ENCODE measurements at regions not wholly inside any gene's neighbourhood (a gene's known extent, or its start where the extent isn't known, plus 50 kb on each side); places are given as distances from the start of the nearest gene placed in this dataset.

DNA sequence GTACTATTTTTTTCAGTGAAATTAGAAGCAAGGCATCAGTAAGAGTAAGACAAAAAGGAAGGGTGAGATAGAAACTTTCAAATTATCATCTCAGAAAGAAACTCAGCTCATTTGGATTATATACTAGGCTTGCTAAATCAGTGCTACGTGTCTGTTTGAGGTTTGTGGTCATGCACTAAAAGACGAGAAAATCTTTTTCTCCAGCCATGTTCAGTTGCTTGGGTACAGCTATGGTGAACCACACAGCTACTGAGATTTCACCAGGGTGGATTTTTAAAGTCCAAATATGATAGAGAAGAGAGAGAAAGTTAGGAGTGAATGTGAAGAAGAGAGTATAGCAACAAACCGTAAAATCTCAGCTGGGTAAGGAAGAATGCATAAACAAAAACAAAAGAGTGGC is 161.6 kb downstream of the PTH2R start:
- Histone ChIP-seq H3K27me3 (ENCODE audit: control insufficient read depth in 1 of 2, insufficient read depth in 2 of 2, low read length in 1 of 2) (no peaks in the 10 kb centered on the region), H3K4me1 (ENCODE audit: control insufficient read depth in 1 of 2, insufficient read depth in 2 of 2, low read length in 2 of 2) (no peaks in the 10 kb centered on the region), H3K36me3 (ENCODE audit: control insufficient read depth in 1 of 2, insufficient read depth in 2 of 2, low read length in 1 of 2) (no peaks in the 10 kb centered on the region), H3K27ac (ENCODE audit: low read depth in 1 of 2, low read length in 2 of 2) (no peak overlapping the region), H3K4me3 (ENCODE audit: low read length in 2 of 2) (no peak overlapping the region), H3K9me3 (ENCODE audit: control insufficient read depth, low read length) (no peaks in the 10 kb centered on the region)
- 76 to 78% methylated on average over 3 of the region's 3 CpGs for WGBS, 2 donors
- ATAC-seq (ENCODE audit: low FRiP score) (no peak), DNase-seq (no peak)
- intact Hi-C loops (cut with DNase I): no loop called here

GRCh38 chr2:208570066-208570465 is 163.5 kb downstream of the PTH2R start:
- H3K4me1 ChIP-seq (ENCODE audit: control insufficient read depth in 1 of 2, insufficient read depth in 2 of 2, low read length in 2 of 2): no peaks in the 10 kb centered on the region
- no peaks in the 10 kb centered on the region for H3K27me3 ChIP-seq (ENCODE audit: control insufficient read depth in 1 of 2, insufficient read depth in 2 of 2, low read length in 1 of 2)
- H3K27ac ChIP-seq (ENCODE audit: low read depth in 1 of 2, low read length in 2 of 2): no peak overlapping the region
- intact Hi-C loops (cut with DNase I): no loop called here
- H3K36me3 ChIP-seq (ENCODE audit: control insufficient read depth in 1 of 2, insufficient read depth in 2 of 2, low read length in 1 of 2): no peaks in the 10 kb centered on the region
- WGBS, 2 donors: 82 to 89% methylated on average over 5 of the region's 5 CpGs
- no peaks in the 10 kb centered on the region for H3K9me3 ChIP-seq (ENCODE audit: control insufficient read depth, low read length)
- DNase-seq (no peak), ATAC-seq (ENCODE audit: low FRiP score) (no peak)
- H3K4me3 ChIP-seq (ENCODE audit: low read length in 2 of 2): no peak overlapping the region

DNA sequence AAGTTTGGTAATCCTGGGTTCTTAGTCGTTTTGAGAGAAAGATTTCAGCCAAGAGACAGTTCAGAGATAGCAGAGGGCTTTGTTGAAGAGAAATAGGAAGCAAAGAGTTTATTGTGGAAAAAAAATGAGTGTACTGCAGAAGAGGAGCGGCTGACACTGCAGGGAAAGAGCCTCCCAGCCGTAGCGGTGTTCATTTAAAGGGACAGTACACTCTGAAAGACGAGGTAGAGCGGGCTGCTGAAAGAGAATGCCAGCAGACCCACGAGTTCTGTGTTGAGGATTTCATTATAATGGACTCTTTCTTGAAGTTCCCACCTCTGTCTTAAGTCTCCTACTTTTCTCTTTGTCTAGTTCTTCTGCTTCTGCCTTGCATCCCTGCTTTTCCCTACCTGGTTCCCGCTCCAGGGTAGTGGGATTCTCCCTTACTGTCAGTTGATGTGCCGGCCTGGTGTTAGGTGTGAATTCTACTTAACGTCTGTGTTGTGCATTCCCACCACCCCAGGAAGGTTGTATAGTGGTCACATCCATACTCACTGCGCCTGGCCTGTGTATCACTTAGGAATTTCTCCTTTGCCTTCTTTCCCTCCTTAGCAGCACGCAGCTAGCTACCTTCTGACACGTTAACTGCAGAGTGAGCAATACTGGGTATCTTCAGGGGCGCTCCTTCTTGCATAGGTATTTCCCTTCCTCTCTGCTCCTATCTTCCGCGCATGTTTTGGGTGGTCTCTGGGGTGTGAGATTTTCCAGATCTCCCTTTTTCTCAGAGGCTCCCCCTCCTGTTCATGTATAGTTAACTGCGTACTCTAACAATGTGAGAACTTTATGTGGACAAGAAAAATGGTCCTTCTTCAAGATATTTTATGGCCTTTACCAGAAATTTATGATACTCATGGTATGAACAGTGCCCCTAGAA is 164.5 kb downstream of the PTH2R start:
- H3K27me3 ChIP-seq (ENCODE audit: control insufficient read depth in 1 of 2, insufficient read depth in 2 of 2, low read length in 1 of 2): no peaks in the 10 kb centered on the region
- no peak for DNase-seq
- no peaks in the 10 kb centered on the region for H3K9me3 ChIP-seq (ENCODE audit: control insufficient read depth, low read length)
- WGBS, 2 donors: 49 to 50% methylated on average over 17 of the region's 17 CpGs
- H3K36me3 ChIP-seq (ENCODE audit: control insufficient read depth in 1 of 2, insufficient read depth in 2 of 2, low read length in 1 of 2): no peaks in the 10 kb centered on the region
- no peak overlapping the region for H3K27ac ChIP-seq (ENCODE audit: low read depth in 1 of 2, low read length in 2 of 2)
- no peak overlapping the region for H3K4me3 ChIP-seq (ENCODE audit: low read length in 2 of 2)
- no peaks in the 10 kb centered on the region for H3K4me1 ChIP-seq (ENCODE audit: control insufficient read depth in 1 of 2, insufficient read depth in 2 of 2, low read length in 2 of 2)
- intact Hi-C loops (cut with DNase I): no loop called here
- no peak for ATAC-seq (ENCODE audit: low FRiP score)

GRCh38 chr2:208571764-208572131 is 165.2 kb downstream of the PTH2R start:
- Histone ChIP-seq H3K4me3 (ENCODE audit: low read length in 2 of 2) (no peak overlapping the region), H3K27ac (ENCODE audit: low read depth in 1 of 2, low read length in 2 of 2) (no peak overlapping the region), H3K27me3 (ENCODE audit: control insufficient read depth in 1 of 2, insufficient read depth in 2 of 2, low read length in 1 of 2) (no peaks in the 10 kb centered on the region), H3K4me1 (ENCODE audit: control insufficient read depth in 1 of 2, insufficient read depth in 2 of 2, low read length in 2 of 2) (no peaks in the 10 kb centered on the region), H3K36me3 (ENCODE audit: control insufficient read depth in 1 of 2, insufficient read depth in 2 of 2, low read length in 1 of 2) (no peaks in the 10 kb centered on the region), H3K9me3 (ENCODE audit: control insufficient read depth, low read length) (no peaks in the 10 kb centered on the region)
- ATAC-seq (ENCODE audit: low FRiP score): no peak
- intact Hi-C loops (cut with DNase I): no loop called here
- DNase-seq: no peak

DNA sequence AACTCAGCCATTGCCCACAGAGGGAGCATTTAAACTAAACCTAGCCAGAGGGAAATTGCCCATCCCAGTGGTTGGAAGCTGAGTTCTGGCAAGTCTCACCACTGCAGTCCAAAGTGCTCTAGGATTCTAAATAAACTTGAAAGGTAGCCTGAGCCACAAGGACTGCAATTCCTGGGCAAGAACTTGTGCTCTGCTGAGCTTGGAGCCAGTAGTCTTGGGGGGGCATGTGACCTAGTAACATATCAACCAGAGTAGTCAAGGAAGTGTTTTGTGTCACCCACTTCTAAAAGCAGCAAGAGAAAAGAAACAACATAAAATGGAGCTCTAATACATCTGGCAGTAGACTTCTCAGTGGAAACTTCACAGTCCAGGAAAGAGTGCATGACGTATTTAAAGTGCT is 167.0 kb downstream of the PTH2R start:
- Histone ChIP-seq H3K4me1 (ENCODE audit: control insufficient read depth in 1 of 2, insufficient read depth in 2 of 2, low read length in 2 of 2) (no peaks in the 10 kb centered on the region), H3K9me3 (ENCODE audit: control insufficient read depth, low read length) (no peaks in the 10 kb centered on the region), H3K4me3 (ENCODE audit: low read length in 2 of 2) (no peak overlapping the region), H3K36me3 (ENCODE audit: control insufficient read depth in 1 of 2, insufficient read depth in 2 of 2, low read length in 1 of 2) (no peaks in the 10 kb centered on the region), H3K27me3 (ENCODE audit: control insufficient read depth in 1 of 2, insufficient read depth in 2 of 2, low read length in 1 of 2) (no peaks in the 10 kb centered on the region), H3K27ac (ENCODE audit: low read depth in 1 of 2, low read length in 2 of 2) (no peak overlapping the region)
- intact Hi-C loops (cut with DNase I): no loop called here
- DNase-seq (no peak), ATAC-seq (ENCODE audit: low FRiP score) (no peak)
- WGBS, 2 donors: 20 to 25% methylated on average over 1 of the region's 1 CpG

- H3K9me3 ChIP-seq (ENCODE audit: control insufficient read depth, low read length): no peaks in the 10 kb centered on the region
- H3K27ac ChIP-seq (ENCODE audit: low read depth in 1 of 2, low read length in 2 of 2): no peak overlapping the region
- intact Hi-C loops (cut with DNase I): no loop called here
- H3K4me3 ChIP-seq (ENCODE audit: low read length in 2 of 2): no peak overlapping the region
- H3K4me1 ChIP-seq (ENCODE audit: control insufficient read depth in 1 of 2, insufficient read depth in 2 of 2, low read length in 2 of 2): no peaks in the 10 kb centered on the region
- WGBS, 2 donors: 63 to 73% methylated on average over 1 of the region's 1 CpG
- no peaks in the 10 kb centered on the region for H3K27me3 ChIP-seq (ENCODE audit: control insufficient read depth in 1 of 2, insufficient read depth in 2 of 2, low read length in 1 of 2)
- DNase-seq (no peak), ATAC-seq (ENCODE audit: low FRiP score) (no peak)
- H3K36me3 ChIP-seq (ENCODE audit: control insufficient read depth in 1 of 2, insufficient read depth in 2 of 2, low read length in 1 of 2): no peaks in the 10 kb centered on the region
Observed at GRCh38 chr2:208579678-208580077, 173.1 kb downstream of the PTH2R start.

GRCh38 chr2:208584378-208584985 is 177.9 kb downstream of the PTH2R start:
- Histone ChIP-seq H3K4me1 (ENCODE audit: control insufficient read depth in 1 of 2, insufficient read depth in 2 of 2, low read length in 2 of 2) (no peaks in the 10 kb centered on the region), H3K27ac (ENCODE audit: low read depth in 1 of 2, low read length in 2 of 2) (no peak overlapping the region), H3K27me3 (ENCODE audit: control insufficient read depth in 1 of 2, insufficient read depth in 2 of 2, low read length in 1 of 2) (no peaks in the 10 kb centered on the region), H3K36me3 (ENCODE audit: control insufficient read depth in 1 of 2, insufficient read depth in 2 of 2, low read length in 1 of 2) (no peaks in the 10 kb centered on the region), H3K9me3 (ENCODE audit: control insufficient read depth, low read length) (no peaks in the 10 kb centered on the region), H3K4me3 (ENCODE audit: low read length in 2 of 2) (no peak overlapping the region)
- ATAC-seq (ENCODE audit: low FRiP score) (no peak), DNase-seq (no peak)
- intact Hi-C loops (cut with DNase I): no loop called here
- WGBS, 2 donors: 4 to 20% methylated on average over 5 of the region's 5 CpGs

GRCh38 chr2:208586516-208586915 is 179.9 kb downstream of the PTH2R start:
- ATAC-seq (ENCODE audit: low FRiP score): no peak
- WGBS, 2 donors: 75 to 80% methylated on average over 2 of the region's 2 CpGs
- Histone ChIP-seq H3K27ac (ENCODE audit: low read depth in 1 of 2, low read length in 2 of 2) (no peak overlapping the region), H3K4me3 (ENCODE audit: low read length in 2 of 2) (no peak overlapping the region), H3K36me3 (ENCODE audit: control insufficient read depth in 1 of 2, insufficient read depth in 2 of 2, low read length in 1 of 2) (no peaks in the 10 kb centered on the region), H3K27me3 (ENCODE audit: control insufficient read depth in 1 of 2, insufficient read depth in 2 of 2, low read length in 1 of 2) (no peaks in the 10 kb centered on the region), H3K4me1 (ENCODE audit: control insufficient read depth in 1 of 2, insufficient read depth in 2 of 2, low read length in 2 of 2) (no peaks in the 10 kb centered on the region), H3K9me3 (ENCODE audit: control insufficient read depth, low read length) (no peaks in the 10 kb centered on the region)
- intact Hi-C loops (cut with DNase I): no loop called here
- DNase-seq: no peak

All from aorta (tissue), 5 donors.